ENCODE measurements at regions not wholly inside any gene's neighbourhood (a gene's known extent, or its start where the extent isn't known, plus 50 kb on each side); places are given as distances from the start of the nearest gene placed in this dataset.

DNA sequence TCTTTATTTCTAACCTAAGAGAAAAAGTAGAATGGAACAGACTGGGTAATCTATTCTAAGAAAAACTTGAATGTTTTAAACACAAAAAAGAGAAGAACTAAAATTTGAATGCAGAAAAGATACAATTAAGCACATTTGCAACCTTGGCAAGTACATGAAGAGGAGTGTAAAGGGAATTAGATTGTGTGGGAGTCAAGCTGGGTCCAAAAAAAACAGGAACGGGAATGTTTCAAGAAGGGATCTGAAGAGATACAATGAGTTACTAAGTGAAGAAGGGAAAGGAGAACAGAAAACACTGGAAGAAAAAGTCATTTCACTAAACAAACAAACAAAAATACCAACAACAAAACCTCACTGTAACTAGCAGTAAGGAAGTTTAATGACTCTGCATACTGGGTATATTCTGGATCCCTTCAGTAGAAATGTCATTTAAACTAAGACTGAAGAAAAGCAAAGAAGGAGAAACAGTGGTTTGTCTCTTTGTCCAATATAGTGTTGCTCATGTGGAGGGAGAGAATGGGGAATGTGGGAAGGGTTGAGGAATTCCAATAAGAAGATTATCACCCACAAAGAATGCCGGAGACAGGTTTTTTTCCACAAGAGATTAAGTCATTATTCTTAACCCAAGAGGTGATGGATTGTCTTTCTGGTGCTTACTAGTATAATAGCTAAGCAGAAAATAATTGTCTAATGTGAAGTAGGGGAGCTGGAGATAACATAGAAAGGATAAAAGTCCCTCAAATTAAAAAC is 50.4 kb upstream of the PTPN13 start:
- 84% methylated on average over 2 of the region's 2 CpGs for WGBS (ENCODE audit: low lambda C conversion rate)
- no peaks in the 10 kb centered on the region for H3F3A ChIP-seq (replicated peaks; ENCODE audit: insufficient read depth)
- H2AFZ ChIP-seq (ENCODE audit: low read depth), result 0 out of 2 replicates have a peak overlapping the region, but pooled peaks have one; percentile 11
- H3K27ac ChIP-seq (ENCODE audit: low read depth in 2 of 2, low read length in 1 of 2), result no peak overlapping the region
- CTCF ChIA-PET, result no interaction called here
- no peaks in the 10 kb centered on the region for H3K36me3 ChIP-seq (replicated peaks in 1 of 2; ENCODE audit: control insufficient read depth in 1 of 2, insufficient read depth in 2 of 2, low read length in 1 of 2)
- H3K9ac ChIP-seq, result no peak overlapping the region
- H3K27me3 ChIP-seq (ENCODE audit: insufficient read depth), result no peaks in the 10 kb centered on the region
- no peak overlapping the region for H3K4me3 ChIP-seq (ENCODE audit: low read depth in 2 of 2, low read length in 1 of 2)
- H3K9me3 ChIP-seq, result no peaks in the 10 kb centered on the region
- H3K9me2 ChIP-seq, result no peaks in the 10 kb centered on the region
- DNase-seq, result no peak
- H4K20me1 ChIP-seq (ENCODE audit: insufficient read depth), result no peaks in the 10 kb centered on the region
- no peaks in the 10 kb centered on the region for H3K79me2 ChIP-seq (ENCODE audit: insufficient read depth)
- no peak overlapping the region for H3K4me2 ChIP-seq
- H3K4me1 ChIP-seq (ENCODE audit: control insufficient read depth in 1 of 2, insufficient read depth in 2 of 2, low read depth in 1 of 2, low read length in 1 of 2), result peaks cover 0 to 4% of the 10 kb centered on the region in 2 experiments; a peak in 1 of 4 replicates
- TF ChIP-seq, protein P1, sequence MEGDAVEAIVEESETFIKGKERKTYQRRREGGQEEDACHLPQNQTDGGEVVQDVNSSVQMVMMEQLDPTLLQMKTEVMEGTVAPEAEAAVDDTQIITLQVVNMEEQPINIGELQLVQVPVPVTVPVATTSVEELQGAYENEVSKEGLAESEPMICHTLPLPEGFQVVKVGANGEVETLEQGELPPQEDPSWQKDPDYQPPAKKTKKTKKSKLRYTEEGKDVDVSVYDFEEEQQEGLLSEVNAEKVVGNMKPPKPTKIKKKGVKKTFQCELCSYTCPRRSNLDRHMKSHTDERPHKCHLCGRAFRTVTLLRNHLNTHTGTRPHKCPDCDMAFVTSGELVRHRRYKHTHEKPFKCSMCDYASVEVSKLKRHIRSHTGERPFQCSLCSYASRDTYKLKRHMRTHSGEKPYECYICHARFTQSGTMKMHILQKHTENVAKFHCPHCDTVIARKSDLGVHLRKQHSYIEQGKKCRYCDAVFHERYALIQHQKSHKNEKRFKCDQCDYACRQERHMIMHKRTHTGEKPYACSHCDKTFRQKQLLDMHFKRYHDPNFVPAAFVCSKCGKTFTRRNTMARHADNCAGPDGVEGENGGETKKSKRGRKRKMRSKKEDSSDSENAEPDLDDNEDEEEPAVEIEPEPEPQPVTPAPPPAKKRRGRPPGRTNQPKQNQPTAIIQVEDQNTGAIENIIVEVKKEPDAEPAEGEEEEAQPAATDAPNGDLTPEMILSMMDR (IDR thresholded peaks at IDR 0.05), result no peak
- TF ChIP-seq, protein P2, sequence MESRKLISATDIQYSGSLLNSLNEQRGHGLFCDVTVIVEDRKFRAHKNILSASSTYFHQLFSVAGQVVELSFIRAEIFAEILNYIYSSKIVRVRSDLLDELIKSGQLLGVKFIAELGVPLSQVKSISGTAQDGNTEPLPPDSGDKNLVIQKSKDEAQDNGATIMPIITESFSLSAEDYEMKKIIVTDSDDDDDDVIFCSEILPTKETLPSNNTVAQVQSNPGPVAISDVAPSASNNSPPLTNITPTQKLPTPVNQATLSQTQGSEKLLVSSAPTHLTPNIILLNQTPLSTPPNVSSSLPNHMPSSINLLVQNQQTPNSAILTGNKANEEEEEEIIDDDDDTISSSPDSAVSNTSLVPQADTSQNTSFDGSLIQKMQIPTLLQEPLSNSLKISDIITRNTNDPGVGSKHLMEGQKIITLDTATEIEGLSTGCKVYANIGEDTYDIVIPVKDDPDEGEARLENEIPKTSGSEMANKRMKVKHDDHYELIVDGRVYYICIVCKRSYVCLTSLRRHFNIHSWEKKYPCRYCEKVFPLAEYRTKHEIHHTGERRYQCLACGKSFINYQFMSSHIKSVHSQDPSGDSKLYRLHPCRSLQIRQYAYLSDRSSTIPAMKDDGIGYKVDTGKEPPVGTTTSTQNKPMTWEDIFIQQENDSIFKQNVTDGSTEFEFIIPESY (IDR thresholded peaks at IDR 0.05; ENCODE audit: borderline replicate concordance, low read depth), result no peak
- POLR2A ChIA-PET, result no interaction called here

DNA sequence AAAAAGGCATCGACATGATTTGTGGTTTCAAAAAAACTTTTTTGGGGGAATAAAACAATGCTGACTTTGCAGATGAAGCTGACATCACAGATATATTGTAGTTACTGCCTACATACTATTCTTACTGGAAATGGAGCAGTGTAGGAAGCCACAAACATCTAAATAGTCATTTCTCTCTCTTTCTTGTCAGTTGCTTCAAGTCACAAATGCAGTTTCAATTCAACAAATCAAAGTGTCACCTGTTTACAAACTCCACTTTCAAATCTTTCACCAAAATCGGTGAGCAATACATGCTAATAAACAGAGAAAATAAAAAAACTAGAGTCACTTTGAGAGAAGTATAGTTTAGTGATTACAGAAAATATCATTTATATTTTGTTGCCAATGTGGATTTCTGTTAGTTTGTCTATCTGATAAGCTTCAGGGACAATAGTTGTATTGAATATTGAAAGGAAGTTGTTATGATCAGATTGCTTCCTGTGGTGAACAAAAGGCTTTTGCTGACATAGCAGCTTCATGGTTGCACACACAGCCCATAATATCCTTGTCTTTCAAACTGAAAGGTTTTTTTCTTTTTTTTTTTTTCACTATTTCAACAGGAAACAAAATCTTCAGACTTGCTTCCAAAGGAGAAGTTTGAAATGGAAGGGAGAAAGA is 49.7 kb upstream of the PTPN13 start:
- H2AFZ ChIP-seq (ENCODE audit: low read depth), result no peak overlapping the region
- no peak overlapping the region for H3K27ac ChIP-seq (ENCODE audit: low read depth in 2 of 2, low read length in 1 of 2)
- H3K79me2 ChIP-seq (ENCODE audit: insufficient read depth), result no peaks in the 10 kb centered on the region
- H3K9me2 ChIP-seq, result no peaks in the 10 kb centered on the region
- H3F3A ChIP-seq (replicated peaks; ENCODE audit: insufficient read depth), result no peaks in the 10 kb centered on the region
- no peaks in the 10 kb centered on the region for H3K36me3 ChIP-seq (replicated peaks in 1 of 2; ENCODE audit: control insufficient read depth in 1 of 2, insufficient read depth in 2 of 2, low read length in 1 of 2)
- ChIA-PET POLR2A (no interaction called here), CTCF (no interaction called here)
- no peak for TF ChIP-seq TEAD4 (IDR thresholded peaks at IDR 0.05; ENCODE audit: borderline replicate concordance, insufficient read depth)
- TF ChIP-seq EP300 (IDR thresholded peaks at IDR 0.05; ENCODE audit: borderline replicate concordance in 1 of 2, low read depth in 1 of 2, low read length in 1 of 2), result no peak
- TF ChIP-seq RFX5 (IDR thresholded peaks at IDR 0.05; ENCODE audit: low read length), result no peak
- TF ChIP-seq TCF12 (IDR thresholded peaks at IDR 0.05), result no peak
- TF ChIP-seq TAF1 (IDR thresholded peaks at IDR 0.05; ENCODE audit: borderline replicate concordance, low read depth, low read length), result no peak
- TF ChIP-seq YY1 (IDR thresholded peaks at IDR 0.05; ENCODE audit: low read depth), result no peak
- TF ChIP-seq JUND (IDR thresholded peaks at IDR 0.05), result no peak
- TF ChIP-seq, protein P3, sequence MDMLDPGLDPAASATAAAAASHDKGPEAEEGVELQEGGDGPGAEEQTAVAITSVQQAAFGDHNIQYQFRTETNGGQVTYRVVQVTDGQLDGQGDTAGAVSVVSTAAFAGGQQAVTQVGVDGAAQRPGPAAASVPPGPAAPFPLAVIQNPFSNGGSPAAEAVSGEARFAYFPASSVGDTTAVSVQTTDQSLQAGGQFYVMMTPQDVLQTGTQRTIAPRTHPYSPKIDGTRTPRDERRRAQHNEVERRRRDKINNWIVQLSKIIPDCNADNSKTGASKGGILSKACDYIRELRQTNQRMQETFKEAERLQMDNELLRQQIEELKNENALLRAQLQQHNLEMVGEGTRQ (IDR thresholded peaks at IDR 0.05; ENCODE audit: borderline replicate concordance, low read depth, low read length), result no peak
- TF ChIP-seq, protein P2 (IDR thresholded peaks at IDR 0.05; ENCODE audit: borderline replicate concordance, low read depth), result no peak
- TF ChIP-seq FOXM1 (IDR thresholded peaks at IDR 0.05; ENCODE audit: low read depth), result no peak
- TF ChIP-seq, protein P4, sequence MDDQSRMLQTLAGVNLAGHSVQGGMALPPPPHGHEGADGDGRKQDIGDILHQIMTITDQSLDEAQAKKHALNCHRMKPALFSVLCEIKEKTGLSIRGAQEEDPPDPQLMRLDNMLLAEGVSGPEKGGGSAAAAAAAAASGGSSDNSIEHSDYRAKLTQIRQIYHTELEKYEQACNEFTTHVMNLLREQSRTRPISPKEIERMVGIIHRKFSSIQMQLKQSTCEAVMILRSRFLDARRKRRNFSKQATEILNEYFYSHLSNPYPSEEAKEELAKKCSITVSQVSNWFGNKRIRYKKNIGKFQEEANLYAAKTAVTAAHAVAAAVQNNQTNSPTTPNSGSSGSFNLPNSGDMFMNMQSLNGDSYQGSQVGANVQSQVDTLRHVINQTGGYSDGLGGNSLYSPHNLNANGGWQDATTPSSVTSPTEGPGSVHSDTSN (IDR thresholded peaks at IDR 0.05), result no peak
- 39% methylated on average over 2 of the region's 2 CpGs for WGBS (ENCODE audit: low lambda C conversion rate)
- H3K4me3 ChIP-seq (ENCODE audit: low read depth in 2 of 2, low read length in 1 of 2), result no peak overlapping the region
- no peak for DNase-seq
- H3K9ac ChIP-seq, result no peak overlapping the region
- H3K4me1 ChIP-seq (ENCODE audit: control insufficient read depth in 1 of 2, insufficient read depth in 2 of 2, low read depth in 1 of 2, low read length in 1 of 2), result peaks cover 0 to 4% of the 10 kb centered on the region in 2 experiments; a peak in 1 of 4 replicates
- H4K20me1 ChIP-seq (ENCODE audit: insufficient read depth), result no peaks in the 10 kb centered on the region
- no peak overlapping the region for H3K4me2 ChIP-seq
- no peaks in the 10 kb centered on the region for H3K9me3 ChIP-seq
- no peaks in the 10 kb centered on the region for H3K27me3 ChIP-seq (ENCODE audit: insufficient read depth)

Data from SK-N-SH (cell line).